ENCODE measurements at regions not wholly inside any gene's neighbourhood (a gene's known extent, or its start where the extent isn't known, plus 50 kb on each side); places are given as distances from the start of the nearest gene placed in this dataset.
"Not testable (repeated sequence)": the region's sequence is repeated elsewhere in the genome, so short reads cannot be mapped to it uniquely, and the experiment has no call there.

DNA sequence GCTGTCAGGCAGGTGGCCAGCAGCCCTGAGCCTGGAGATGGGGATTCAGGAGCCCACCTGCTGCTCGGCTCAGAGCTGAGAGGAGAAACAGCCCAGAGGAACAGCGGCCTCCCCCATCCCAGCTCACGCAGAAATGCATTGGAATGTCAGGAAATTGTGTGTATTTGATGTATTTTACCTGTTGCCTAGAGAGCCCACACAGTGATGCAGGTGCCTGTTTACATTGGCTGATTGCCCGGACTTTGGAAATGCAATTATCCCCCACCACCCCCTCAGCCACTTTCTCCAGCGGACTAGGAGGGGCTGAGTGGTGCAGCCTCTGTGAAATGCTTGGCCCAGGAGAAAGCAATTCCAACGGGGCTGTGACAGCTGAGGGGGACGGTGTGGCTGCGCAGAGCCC lies 281.7 kb upstream of the SFSWAP start:
- not testable (repeated sequence) for H3K9me3 Mint-ChIP-seq (ENCODE audit: low read depth); H3K27me3 Mint-ChIP-seq; H3K4me1 Mint-ChIP-seq (ENCODE audit: low read depth); H3K36me3 Mint-ChIP-seq; H3K27ac Mint-ChIP-seq; H3K4me3 Mint-ChIP-seq

DNA sequence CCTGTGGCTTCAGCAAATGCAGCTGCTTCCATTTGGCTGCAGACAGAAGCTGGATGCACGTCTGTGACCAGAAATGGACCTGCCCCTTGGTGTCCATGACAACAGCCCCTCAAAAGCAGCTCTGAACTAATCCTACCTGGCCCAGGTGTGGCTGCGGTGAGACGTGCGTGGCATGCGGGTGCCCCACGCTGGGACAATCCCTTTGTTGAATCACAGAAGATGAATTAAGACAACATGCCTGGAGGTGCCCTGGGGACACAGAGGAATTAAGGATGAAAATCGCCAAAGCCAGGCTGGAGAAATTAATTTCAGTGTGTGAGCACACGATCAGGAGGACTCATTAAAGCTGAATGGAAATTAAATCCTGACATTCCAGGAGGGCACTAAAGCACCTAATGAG lies 281.2 kb upstream of the SFSWAP start:
- not testable (repeated sequence) for H3K27ac Mint-ChIP-seq; H3K4me1 Mint-ChIP-seq (ENCODE audit: low read depth); H3K36me3 Mint-ChIP-seq; H3K9me3 Mint-ChIP-seq (ENCODE audit: low read depth); H3K4me3 Mint-ChIP-seq
- H3K27me3 Mint-ChIP-seq, result peaks cover 13% of the 10 kb centered on the region

GRCh38 chr12:131430158-131430742 lies 280.6 kb upstream of the SFSWAP start:
- H3K27me3 Mint-ChIP-seq, result peaks cover 18% of the 10 kb centered on the region
- no peaks in the 10 kb centered on the region for H3K9me3 Mint-ChIP-seq (ENCODE audit: low read depth)
- H3K4me1 Mint-ChIP-seq (ENCODE audit: low read depth), result no peaks in the 10 kb centered on the region
- H3K36me3 Mint-ChIP-seq, result no peaks in the 10 kb centered on the region
- H3K4me3 Mint-ChIP-seq, result no peak overlapping the region
- H3K27ac Mint-ChIP-seq, result no peak overlapping the region

DNA sequence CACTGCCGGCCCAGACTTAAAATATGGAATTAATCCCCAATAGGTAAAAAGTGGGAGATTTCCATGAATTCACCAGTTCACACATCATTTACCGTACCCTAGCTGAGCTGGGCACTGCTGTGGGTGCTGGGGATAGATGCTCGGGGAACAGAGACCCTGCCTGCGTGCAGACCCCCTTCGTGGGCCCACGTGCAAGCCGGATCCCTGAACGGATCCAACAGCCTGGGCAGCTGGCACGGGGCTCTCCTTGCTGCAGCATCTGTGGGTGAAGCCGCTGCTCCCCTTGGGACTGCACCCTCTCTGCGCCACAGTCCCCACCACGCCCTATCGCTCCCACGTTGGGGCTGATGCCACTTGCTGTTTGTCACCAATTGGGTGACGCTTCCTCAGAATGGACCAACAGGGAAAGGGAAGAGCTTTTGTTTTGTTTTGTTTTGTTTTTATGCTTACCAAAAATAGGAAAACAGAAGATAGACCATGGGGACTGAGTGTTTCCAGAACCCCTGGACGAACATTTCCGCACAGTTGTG lies 279.7 kb upstream of the SFSWAP start:
- H3K27me3 Mint-ChIP-seq, result peaks cover 21% of the 10 kb centered on the region
- H3K4me3 Mint-ChIP-seq; H3K9me3 Mint-ChIP-seq (ENCODE audit: low read depth); H3K36me3 Mint-ChIP-seq; H3K4me1 Mint-ChIP-seq (ENCODE audit: low read depth); H3K27ac Mint-ChIP-seq: not testable (repeated sequence)

GRCh38 chr12:131432532-131433260 lies 278.2 kb upstream of the SFSWAP start:
- H3K36me3 Mint-ChIP-seq, result no peaks in the 10 kb centered on the region
- H3K4me3 Mint-ChIP-seq, result no peak overlapping the region
- H3K9me3 Mint-ChIP-seq (ENCODE audit: low read depth), result no peaks in the 10 kb centered on the region
- H3K4me1 Mint-ChIP-seq (ENCODE audit: low read depth), result no peaks in the 10 kb centered on the region
- peaks cover 24% of the 10 kb centered on the region for H3K27me3 Mint-ChIP-seq
- H3K27ac Mint-ChIP-seq, result no peak overlapping the region

- Mint-ChIP-seq H3K4me3 (no peak overlapping the region), H3K27me3 (peaks cover 24% of the 10 kb centered on the region), H3K27ac (no peak overlapping the region), H3K36me3 (no peaks in the 10 kb centered on the region), H3K4me1 (ENCODE audit: low read depth) (no peaks in the 10 kb centered on the region), H3K9me3 (ENCODE audit: low read depth) (no peaks in the 10 kb centered on the region)
These were observed 276.4 kb upstream of the SFSWAP start for GRCh38 chr12:131434208-131435125.

DNA sequence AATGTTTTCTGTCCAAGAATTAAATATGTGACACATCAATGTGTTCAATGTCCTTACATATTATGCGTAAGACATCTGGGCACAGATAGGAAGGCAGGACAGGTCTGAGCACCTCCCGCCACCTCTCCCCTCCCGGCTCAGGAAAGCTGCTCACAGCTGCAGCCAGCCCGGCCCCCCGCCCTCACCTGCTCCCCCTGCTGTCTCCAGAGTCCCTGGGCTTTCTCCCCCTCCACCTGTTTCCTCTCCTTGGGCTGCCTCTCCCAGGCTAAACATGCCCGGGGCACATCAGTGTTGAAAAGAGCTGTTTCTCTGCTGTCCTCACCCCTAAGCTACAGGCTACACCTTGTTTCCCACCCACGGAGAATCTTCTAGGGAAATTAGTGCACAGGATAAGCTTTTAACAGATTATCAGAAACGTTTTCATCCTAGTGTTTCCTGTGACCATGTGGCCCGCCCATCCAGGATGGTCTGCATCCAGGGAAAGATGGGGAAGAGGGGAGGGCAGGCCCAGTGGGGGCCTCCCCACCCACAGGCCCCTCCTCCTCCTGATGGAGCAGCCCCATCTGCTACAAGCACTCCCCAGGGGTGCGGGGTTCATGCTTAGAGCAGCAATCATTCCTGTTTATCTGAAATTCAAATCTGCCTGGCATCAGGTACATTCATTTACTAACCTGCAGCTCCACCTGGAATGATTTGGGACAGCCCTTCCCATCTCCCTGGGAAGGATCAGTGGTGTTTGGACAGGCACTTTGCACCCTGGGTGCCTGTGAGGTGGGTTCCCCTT lies 273.8 kb upstream of the SFSWAP start:
- Mint-ChIP-seq H3K27me3 (peaks cover 18% of the 10 kb centered on the region), H3K4me3 (no peak overlapping the region), H3K9me3 (ENCODE audit: low read depth) (no peaks in the 10 kb centered on the region), H3K36me3 (no peaks in the 10 kb centered on the region), H3K27ac (no peak overlapping the region), H3K4me1 (ENCODE audit: low read depth) (no peaks in the 10 kb centered on the region)

GRCh38 chr12:131437706-131438492 lies 273.0 kb upstream of the SFSWAP start:
- Mint-ChIP-seq H3K27ac (no peak overlapping the region), H3K4me3 (no peak overlapping the region), H3K36me3 (no peaks in the 10 kb centered on the region), H3K27me3 (peaks cover 16% of the 10 kb centered on the region), H3K9me3 (ENCODE audit: low read depth) (no peaks in the 10 kb centered on the region), H3K4me1 (ENCODE audit: low read depth) (no peaks in the 10 kb centered on the region)

DNA sequence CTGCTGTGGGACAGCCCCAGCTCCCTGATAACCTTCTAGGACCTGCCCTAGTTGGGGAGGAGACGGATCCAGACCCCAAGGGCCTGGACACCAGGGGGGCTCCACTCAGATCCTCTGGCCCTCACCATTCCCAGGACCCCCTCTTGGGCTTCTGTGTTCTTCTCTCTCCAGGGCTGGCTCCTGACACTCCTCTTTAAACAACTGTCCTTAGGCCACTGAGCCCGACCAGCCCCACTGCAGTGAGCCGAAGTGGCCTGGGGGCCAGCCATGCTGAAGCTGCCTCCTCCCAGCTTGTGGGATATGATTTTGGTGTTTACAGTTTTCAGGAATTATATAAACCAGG lies 272.4 kb upstream of the SFSWAP start:
- peaks cover 16% of the 10 kb centered on the region for H3K27me3 Mint-ChIP-seq
- not testable (repeated sequence) for H3K27ac Mint-ChIP-seq; H3K36me3 Mint-ChIP-seq; H3K4me3 Mint-ChIP-seq; H3K9me3 Mint-ChIP-seq (ENCODE audit: low read depth); H3K4me1 Mint-ChIP-seq (ENCODE audit: low read depth)

GRCh38 chr12:131438881-131439280 lies 272.0 kb upstream of the SFSWAP start:
- no peaks in the 10 kb centered on the region for H3K36me3 Mint-ChIP-seq
- no peaks in the 10 kb centered on the region for H3K4me1 Mint-ChIP-seq (ENCODE audit: low read depth)
- H3K27ac Mint-ChIP-seq, result no peak overlapping the region
- no peak overlapping the region for H3K4me3 Mint-ChIP-seq
- no peaks in the 10 kb centered on the region for H3K9me3 Mint-ChIP-seq (ENCODE audit: low read depth)
- peaks cover 16% of the 10 kb centered on the region for H3K27me3 Mint-ChIP-seq

DNA sequence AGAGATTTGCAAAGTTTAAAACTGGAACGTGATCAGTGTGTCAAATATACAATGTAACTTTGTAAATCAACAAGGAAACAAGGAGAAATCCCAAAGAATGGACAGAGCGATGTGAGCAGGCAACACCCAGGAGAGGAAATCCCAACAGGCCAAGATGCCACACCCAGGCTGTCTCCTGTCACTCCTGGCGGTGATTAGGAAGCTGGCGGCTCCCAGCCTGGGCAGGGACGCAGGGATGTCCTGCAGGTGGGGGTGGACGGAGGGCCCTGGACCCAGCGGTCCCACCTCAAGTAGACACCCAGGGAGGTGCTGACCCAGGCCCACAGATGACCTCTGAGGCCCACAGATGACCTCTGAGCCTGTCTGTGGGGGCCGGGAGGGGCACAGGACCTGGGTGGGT lies 271.1 kb upstream of the SFSWAP start:
- not testable (repeated sequence) for H3K27me3 Mint-ChIP-seq; H3K27ac Mint-ChIP-seq; H3K36me3 Mint-ChIP-seq; H3K4me1 Mint-ChIP-seq (ENCODE audit: low read depth); H3K9me3 Mint-ChIP-seq (ENCODE audit: low read depth); H3K4me3 Mint-ChIP-seq

DNA sequence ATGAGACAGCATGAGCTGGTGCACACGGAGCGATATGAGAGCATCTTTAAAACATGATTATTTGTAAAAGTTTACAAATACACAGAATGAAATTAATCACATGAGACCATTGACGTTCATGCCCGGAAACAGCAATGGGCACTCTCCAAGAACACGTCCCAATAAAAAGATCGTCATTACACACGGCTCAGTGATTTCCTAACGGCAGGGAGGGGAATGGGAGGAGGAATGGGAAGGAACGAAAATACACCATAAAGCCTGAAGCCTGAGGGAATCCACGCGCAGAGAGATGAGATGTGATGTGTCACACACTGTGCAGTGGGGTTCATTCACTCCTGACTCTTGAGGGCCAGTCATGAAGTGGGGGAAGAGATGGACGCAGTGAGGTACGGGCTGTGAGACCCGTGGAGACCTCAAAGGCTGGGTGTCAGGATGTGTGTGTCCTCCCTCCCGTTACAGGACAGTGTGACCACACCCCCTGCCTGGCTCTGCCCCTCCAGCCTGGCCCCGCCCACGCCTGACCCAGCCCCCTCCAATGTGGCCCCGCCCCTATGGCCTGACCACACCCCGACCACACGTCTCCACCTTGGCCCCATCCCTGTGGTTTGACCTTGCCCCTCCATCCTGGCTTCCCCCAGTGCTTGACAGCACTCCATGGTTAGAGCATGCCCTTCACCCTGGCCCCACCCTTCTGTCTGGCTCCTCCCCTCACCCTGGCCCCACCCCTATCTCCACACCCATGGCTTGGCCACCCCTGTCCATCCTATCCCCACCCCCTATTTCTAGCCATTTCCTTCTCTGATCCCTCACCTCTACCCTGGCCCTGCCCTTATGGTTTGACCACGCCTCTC lies 270.5 kb upstream of the SFSWAP start:
- not testable (repeated sequence) for H3K36me3 Mint-ChIP-seq; H3K27ac Mint-ChIP-seq; H3K9me3 Mint-ChIP-seq (ENCODE audit: low read depth); H3K27me3 Mint-ChIP-seq; H3K4me3 Mint-ChIP-seq; H3K4me1 Mint-ChIP-seq (ENCODE audit: low read depth)

DNA sequence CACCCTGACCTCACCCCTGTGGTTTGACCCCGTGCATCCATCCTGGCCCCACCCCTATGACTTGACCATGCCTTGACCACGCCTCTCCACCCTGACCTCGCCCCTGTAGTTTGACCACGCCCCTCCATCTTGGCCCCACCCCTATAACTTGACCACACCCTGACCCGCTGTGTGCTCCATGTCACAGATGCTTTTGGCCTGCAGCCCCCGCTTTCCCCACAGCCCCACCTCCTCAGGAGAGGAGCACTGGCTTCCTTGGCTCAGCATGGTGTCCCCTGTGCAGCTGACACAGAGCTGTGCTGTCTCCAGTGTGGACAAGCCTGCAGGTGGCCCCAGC lies 269.9 kb upstream of the SFSWAP start:
- Mint-ChIP-seq H3K4me1 (ENCODE audit: low read depth) (no peaks in the 10 kb centered on the region), H3K27me3 (peaks cover 4% of the 10 kb centered on the region), H3K9me3 (ENCODE audit: low read depth) (no peaks in the 10 kb centered on the region)

More for the DNA sequence above, 269.9 kb upstream of the SFSWAP start:
- Mint-ChIP-seq H3K27ac (no peak overlapping the region), H3K36me3 (no peaks in the 10 kb centered on the region), H3K4me3 (no peak overlapping the region)

Measured in activated naive CD8-positive, alpha-beta T cell (primary cell).